HepG2 (cell line): ENCODE measurements at regions not wholly inside any gene's neighbourhood (a gene's known extent, or its start where the extent isn't known, plus 50 kb on each side); places are given as distances from the start of the nearest gene placed in this dataset.

ENCODE experiments used
- ATAC-seq: fragments of 200-7000 bp; cut with Tn5 transposase; 3 replicates; pipeline ENCODE4 v1.9.1; 2020; ENCODE audit warnings: mild to moderate bottlenecking, moderate library complexity
- BruUV-seq: library from RNA; stranded (reverse); fragments of 400-500 nt; replicated peaks from 2 replicates; lab custom pipeline; 2021; lab: Mats Ljungman, UMichigan
- CTCF ChIA-PET: fragments of 300-600 bp; formaldehyde crosslinking; extraction: SDS; loops from one replicate; lab custom pipeline; 2021; ENCODE audit warnings: low total read pairs, inconsistent platforms, low intra/inter-chr PET ratio; lab: Yijun Ruan, JAX
- POLR2A ChIA-PET: fragments of 350-600 bp; sonication (Branson Sonifier 250); formaldehyde crosslinking; loops from one replicate; lab custom pipeline; 2020; ENCODE audit warnings: antibody characterized with exemption, inconsistent platforms; lab: Yijun Ruan, JAX
- DNase-seq: peaks from one replicate; pipeline ENCODE4 v3.0.0-alpha.2; 2015; ENCODE audit warnings: low spot score
- FAIRE-seq: peaks from 3 replicates; lab custom pipeline; 2011; peaks lifted over from hg19 to GRCh38; lab: Jason Lieb, UNC
- H2AFZ ChIP-seq: one replicate; pipeline ENCODE4 v1.6.1; 2011; ENCODE audit warnings: low read length, inconsistent platforms
- H3K27ac ChIP-seq: fragments of 300-600 bp; 3 replicates; pipeline ENCODE4 v1.8.0; 2011; ENCODE audit warnings: mixed run types, mild to moderate bottlenecking, mixed read lengths, low read length, inconsistent platforms; ENCODE audit not compliant: insufficient read depth; ENCODE audit errors: extremely low read length
- H3K27me3 ChIP-seq, 2 experiments: fragments of 200-600 bp in 1 of 2; 2 replicates in 1 of 2; 3 replicates in 1 of 2; pipeline versions ENCODE4 v1.6.0 to v1.8.0; 2011; ENCODE audit warnings: low read length in 2 of 2, mild to moderate bottlenecking in 2 of 2, moderate library complexity in 2 of 2, inconsistent platforms in 1 of 2; ENCODE audit not compliant: insufficient read depth in 2 of 2, control insufficient read depth in 1 of 2
- H3K36me3 ChIP-seq, 2 experiments: fragments of 200-600 bp in 1 of 2; replicated peaks in 1 of 2; 2 replicates in 1 of 2; 3 replicates in 1 of 2; pipeline versions ENCODE4 v1.5.1 to v1.8.0; 2011; ENCODE audit warnings: low read length in 2 of 2, inconsistent platforms in 1 of 2; ENCODE audit not compliant: insufficient read depth in 2 of 2, control insufficient read depth in 1 of 2
- H3K4me1 ChIP-seq: 2 replicates; pipeline ENCODE4 v1.5.1; 2012; ENCODE audit warnings: low read length, inconsistent platforms; ENCODE audit not compliant: insufficient read depth
- H3K4me2 ChIP-seq: 2 replicates; pipeline ENCODE4 v1.6.0; 2011; ENCODE audit warnings: low read depth, low read length, inconsistent platforms
- H3K4me3 ChIP-seq, 3 experiments: fragments of 200-600 bp in 1 of 3; sonication (generic), shearing (Covaris generic) in 1 of 3; replicated peaks in 1 of 3; 2 replicates each; pipeline ENCODE4 v1.5.1; 2011 to 2016; ENCODE audit warnings: low read length in 3 of 3, inconsistent platforms in 2 of 3, low read depth in 2 of 3, mild to moderate bottlenecking in 2 of 3, control low read depth in 1 of 3, mixed read lengths in 1 of 3; ENCODE audit not compliant: insufficient read depth in 1 of 3
- H3K79me2 ChIP-seq: one replicate; pipeline ENCODE4 v1.6.1; 2011; ENCODE audit warnings: low read length, inconsistent platforms; ENCODE audit not compliant: insufficient read depth
- H3K9ac ChIP-seq: 2 replicates; pipeline ENCODE4 v1.6.0; 2011; ENCODE audit warnings: mild to moderate bottlenecking, low read depth, low read length, inconsistent platforms; ENCODE audit not compliant: insufficient read depth
- H3K9me3 ChIP-seq: 2 replicates; pipeline ENCODE4 v1.5.1; 2012; ENCODE audit warnings: mild to moderate bottlenecking, low read length
- H4K20me1 ChIP-seq: 2 replicates; pipeline ENCODE4 v1.6.0; 2011; ENCODE audit warnings: inconsistent platforms, mild to moderate bottlenecking, low read length, moderate library complexity; ENCODE audit not compliant: insufficient read depth
- CEBPG ChIP-seq: IDR thresholded peaks from 2 replicates; pipeline ENCODE4 v1.6.1; 2016
- ERF ChIP-seq: IDR thresholded peaks from 2 replicates; pipeline ENCODE4 v1.6.1; 2018; ENCODE audit warnings: missing biosample characterization, missing genetic modification reagents
- FOXA1 ChIP-seq, 2 experiments: fragments of 450-650 bp in 1 of 2; sonication (generic) in 1 of 2; formaldehyde crosslinking in 1 of 2; IDR thresholded peaks; 2 replicates each; pipeline versions ENCODE4 v1.4.0 to v1.6.1; 2016 to 2020; ENCODE audit warnings: missing genetic modification reagents in 1 of 2
- NR2F6 ChIP-seq, 2 experiments: IDR thresholded peaks; 2 replicates each; pipeline ENCODE4 v1.6.1; 2016; ENCODE audit warnings: antibody characterized with exemption in 1 of 2, mild to moderate bottlenecking in 1 of 2
- PRDM4 ChIP-seq: sonication (generic); formaldehyde crosslinking; IDR thresholded peaks from 2 replicates; pipeline ENCODE4 v1.9.0; 2021; ENCODE audit warnings: missing genetic modification reagents, borderline replicate concordance
- RARA ChIP-seq: IDR thresholded peaks from 2 replicates; pipeline ENCODE4 v1.6.1; 2016; ENCODE audit warnings: missing genetic modification reagents, missing compliant biosample characterization
- RFX3 ChIP-seq: IDR thresholded peaks from 2 replicates; pipeline ENCODE4 v1.6.1; 2016; ENCODE audit warnings: missing biosample characterization, missing genetic modification reagents
- SRSF4 ChIP-seq: fragments of 200-400 bp; formaldehyde crosslinking; IDR thresholded peaks from one replicate; pipeline ENCODE4 v1.6.1; 2018; ENCODE audit warnings: mild to moderate bottlenecking, low read depth, low read length, moderate library complexity; ENCODE audit not compliant: poor library complexity, severe bottlenecking
- TERF1 ChIP-seq: sonication (generic); formaldehyde crosslinking; IDR thresholded peaks from 2 replicates; pipeline ENCODE4 v1.8.0; 2022; ENCODE audit warnings: mild to moderate bottlenecking, missing genetic modification reagents, moderate library complexity
- WIZ ChIP-seq: sonication (generic); formaldehyde crosslinking; IDR thresholded peaks from 2 replicates; pipeline ENCODE4 v1.5.1; 2020; ENCODE audit warnings: mild to moderate bottlenecking, missing genetic modification reagents
- ZC3H13 ChIP-seq: sonication (generic); formaldehyde crosslinking; IDR thresholded peaks from 2 replicates; pipeline ENCODE4 v1.8.1; 2023; ENCODE audit warnings: mild to moderate bottlenecking, missing genetic modification reagents, moderate library complexity
- ZNF101 ChIP-seq: sonication (generic); formaldehyde crosslinking; IDR thresholded peaks from 2 replicates; pipeline ENCODE4 v1.4.0; 2020; ENCODE audit warnings: mild to moderate bottlenecking, low read depth, missing genetic modification reagents, borderline replicate concordance
- ZNF276 ChIP-seq: sonication (generic); formaldehyde crosslinking; IDR thresholded peaks from 2 replicates; pipeline ENCODE4 v1.4.0; 2020; ENCODE audit warnings: mild to moderate bottlenecking, low read depth, missing genetic modification reagents
- ZNF354B ChIP-seq: sonication (generic); formaldehyde crosslinking; IDR thresholded peaks from 2 replicates; pipeline ENCODE4 v1.8.0; 2022; ENCODE audit warnings: mild to moderate bottlenecking, missing genetic modification reagents
- ZNF749 ChIP-seq: sonication (generic); formaldehyde crosslinking; IDR thresholded peaks from 2 replicates; pipeline ENCODE4 v1.8.0; 2022; ENCODE audit warnings: mild to moderate bottlenecking, missing genetic modification reagents, moderate library complexity, borderline replicate concordance
- WGBS: methylation state at CpG from one replicate; pipeline ENCODE4 v1.1.6; 2017; ENCODE audit warnings: low lambda C conversion rate; 5-methylcytosine and 5-hydroxymethylcytosine counted together
- in situ Hi-C: cut with HindIII; loops from 2 replicates; pipeline ENCODE4 v1.10.0; 2017; ENCODE audit warnings: low pct_unique_long_range_greater_than_20kb; ENCODE audit not compliant: extremely low pct_ligation_motif_present
- intact Hi-C: fragments of 100-400 bp; cut with micrococcal nuclease; formaldehyde crosslinking; loops from one replicate; pipeline ENCODE4 v1.10.0; 2022; ENCODE audit not compliant: unreplicated experiment

- Histone ChIP-seq H3K4me2 (no peak overlapping the region), H3K27ac (no peak overlapping the region), H3K4me3 (no peak overlapping the region), H3K4me1 (no peaks in the 10 kb centered on the region), H3K9me3 (no peaks in the 10 kb centered on the region), H3K27me3 (no peaks in the 10 kb centered on the region), H2AFZ (no peak overlapping the region), H4K20me1 (no peaks in the 10 kb centered on the region), H3K79me2 (no peaks in the 10 kb centered on the region), H3K9ac (no peak overlapping the region), H3K36me3 (no peaks in the 10 kb centered on the region)
- BruUV-seq, result no TSS peak
- WGBS, result 35% methylated on average over 15 of the region's 15 CpGs
- intact Hi-C loops (no loop called here), in situ Hi-C loops (no loop called here)
- POLR2A ChIA-PET, result no interaction called here
- CTCF ChIA-PET, result no interaction called here
- FAIRE-seq (no peak), DNase-seq (no peak), ATAC-seq (no peak)
- TF ChIP-seq ZC3H13 (CRISPR knock-in tag) (no peak), ZNF354B (CRISPR knock-in tag) (no peak), RARA (CRISPR knock-in tag) (no peak), RFX3 (CRISPR knock-in tag) (no peak), PRDM4 (CRISPR knock-in tag) (no peak), WIZ (CRISPR knock-in tag) (no peak), NR2F6 (IDR thresholded peaks at IDR 0.05) (no peak), NR2F6 (CRISPR knock-in tag; IDR thresholded peaks at IDR 0.05) (no peak), SRSF4 (no peak), ERF (CRISPR knock-in tag) (no peak), ZNF276 (CRISPR knock-in tag) (no peak), TERF1 (CRISPR knock-in tag) (no peak), ZNF101 (no peak), CEBPG (CRISPR knock-in tag) (no peak), FOXA1 (IDR thresholded peaks at IDR 0.05) (no peak), FOXA1 (CRISPR knock-in tag; IDR thresholded peaks at IDR 0.05) (no peak), ZNF749 (CRISPR knock-in tag) (no peak)
Measured at GRCh38 chr13:22128441-22129408, 457.9 kb downstream of the FGF9 start.
